Gastrocnemius medialis (tissue), 4 donors: ENCODE measurements at regions not wholly inside any gene's neighbourhood (a gene's known extent, or its start where the extent isn't known, plus 50 kb on each side); places are given as distances from the start of the nearest gene placed in this dataset.

Source experiments
- POLR2A ChIP-seq, 2 donors: fragments of 450-650 bp; IDR thresholded peaks; one replicate each; pipeline ENCODE4 v1.6.1; 2017; ENCODE audit warnings: antibody characterized with exemption in 2 of 2, mild to moderate bottlenecking in 2 of 2, moderate library complexity in 2 of 2
- TF ChIP-seq, protein P1 (sequence below), 5 experiments: fragments of 450-650 bp in 3 of 5; fragments of 200-600 bp in 2 of 5; sonication (generic) in 2 of 5; IDR thresholded peaks in 4 of 5; conservative IDR thresholded peaks in 1 of 5; 1 replicate in 4 of 5; 2 replicates in 1 of 5; pipeline ENCODE4 v1.5.1; 2016 to 2019; ENCODE audit warnings: antibody characterized with exemption in 5 of 5, mild to moderate bottlenecking in 3 of 5, moderate library complexity in 3 of 5

GRCh38 chr6:3559561-3559960 is 102.7 kb upstream of the SLC22A23 start:
- TF ChIP-seq, protein P1, sequence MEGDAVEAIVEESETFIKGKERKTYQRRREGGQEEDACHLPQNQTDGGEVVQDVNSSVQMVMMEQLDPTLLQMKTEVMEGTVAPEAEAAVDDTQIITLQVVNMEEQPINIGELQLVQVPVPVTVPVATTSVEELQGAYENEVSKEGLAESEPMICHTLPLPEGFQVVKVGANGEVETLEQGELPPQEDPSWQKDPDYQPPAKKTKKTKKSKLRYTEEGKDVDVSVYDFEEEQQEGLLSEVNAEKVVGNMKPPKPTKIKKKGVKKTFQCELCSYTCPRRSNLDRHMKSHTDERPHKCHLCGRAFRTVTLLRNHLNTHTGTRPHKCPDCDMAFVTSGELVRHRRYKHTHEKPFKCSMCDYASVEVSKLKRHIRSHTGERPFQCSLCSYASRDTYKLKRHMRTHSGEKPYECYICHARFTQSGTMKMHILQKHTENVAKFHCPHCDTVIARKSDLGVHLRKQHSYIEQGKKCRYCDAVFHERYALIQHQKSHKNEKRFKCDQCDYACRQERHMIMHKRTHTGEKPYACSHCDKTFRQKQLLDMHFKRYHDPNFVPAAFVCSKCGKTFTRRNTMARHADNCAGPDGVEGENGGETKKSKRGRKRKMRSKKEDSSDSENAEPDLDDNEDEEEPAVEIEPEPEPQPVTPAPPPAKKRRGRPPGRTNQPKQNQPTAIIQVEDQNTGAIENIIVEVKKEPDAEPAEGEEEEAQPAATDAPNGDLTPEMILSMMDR (IDR thresholded peaks at IDR 0.05 in 4 of 5, conservative IDR thresholded peaks at IDR 0.05 in 1 of 5) = no peak
- TF ChIP-seq POLR2A (IDR thresholded peaks at IDR 0.05) = no peak
